22Rv1 (cell line): ENCODE measurements at regions not wholly inside any gene's neighbourhood (a gene's known extent, or its start where the extent isn't known, plus 50 kb on each side); places are given as distances from the start of the nearest gene placed in this dataset.

ENCODE experiments used
- H3K27ac ChIP-seq: fragments of 450-650 bp; 2 replicates; pipeline ENCODE4 v1.5.1; 2017
- CTCF ChIP-seq: fragments of 450-650 bp; IDR thresholded peaks from 2 replicates; pipeline ENCODE4 v1.5.1; 2017; ENCODE audit warnings: mild to moderate bottlenecking
- ZFX ChIP-seq: fragments of 450-650 bp; IDR thresholded peaks from 2 replicates; pipeline ENCODE4 v1.6.1; 2017; ENCODE audit warnings: antibody characterized with exemption, borderline replicate concordance

- TF ChIP-seq ZFX: no peak
- no peak for TF ChIP-seq CTCF
- no peak overlapping the region for H3K27ac ChIP-seq
These were observed 71.4 kb upstream of the MAFB start for GRCh38 chr20:40760399-40760798.

DNA sequence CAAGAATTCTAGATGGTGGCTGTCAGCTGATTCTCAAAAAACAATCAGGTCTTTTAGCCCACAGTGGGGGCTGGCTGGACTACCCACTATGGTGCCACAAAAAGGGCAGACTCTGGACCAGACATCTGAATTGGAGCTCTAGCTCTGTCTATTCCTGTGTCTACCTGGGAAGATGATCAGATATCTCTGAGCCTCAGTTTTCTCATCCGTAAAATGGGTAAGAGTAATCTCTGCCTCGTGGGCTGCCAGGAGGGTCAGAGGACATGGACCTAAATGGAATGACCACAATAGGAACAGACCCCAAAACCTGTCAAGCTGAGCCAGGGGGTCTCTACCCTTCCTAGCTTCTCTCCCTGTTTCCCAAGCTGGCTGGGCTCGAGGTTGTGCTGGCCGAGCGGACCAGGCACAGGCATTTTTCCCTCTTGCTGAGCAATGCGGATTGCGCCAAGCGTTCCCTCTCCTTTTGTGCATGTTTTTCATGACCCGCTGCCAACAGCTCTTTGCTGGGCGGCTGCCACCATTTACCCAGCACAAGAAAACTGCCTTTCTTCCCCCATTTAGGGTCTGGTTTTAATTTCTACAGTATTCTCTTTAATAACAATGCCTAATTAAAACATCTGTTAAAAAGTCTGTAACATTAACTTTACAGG is 74.7 kb upstream of the MAFB start:
- TF ChIP-seq CTCF (no peak), ZFX (no peak)
- no peak overlapping the region for H3K27ac ChIP-seq

- no peak overlapping the region for H3K27ac ChIP-seq
- no peak for TF ChIP-seq CTCF
- TF ChIP-seq ZFX: no peak
These were observed 76.9 kb upstream of the MAFB start for GRCh38 chr20:40765814-40766480.

- TF ChIP-seq CTCF (no peak), ZFX (no peak)
- no peak overlapping the region for H3K27ac ChIP-seq
These were observed 78.0 kb upstream of the MAFB start for GRCh38 chr20:40766790-40767614.

- no peak overlapping the region for H3K27ac ChIP-seq
- no peak for TF ChIP-seq ZFX
- no peak for TF ChIP-seq CTCF
These were observed 78.5 kb upstream of the MAFB start for GRCh38 chr20:40767615-40767924.

- TF ChIP-seq CTCF (no peak), ZFX (no peak)
- no peak overlapping the region for H3K27ac ChIP-seq
These were observed 79.1 kb upstream of the MAFB start for GRCh38 chr20:40768105-40768504.

GRCh38 chr20:40769677-40770285 is 80.7 kb upstream of the MAFB start:
- H3K27ac ChIP-seq: no peak overlapping the region
- TF ChIP-seq CTCF: no peak
- TF ChIP-seq ZFX: no peak
